GM12892 (cell line): ENCODE measurements at regions not wholly inside any gene's neighbourhood (a gene's known extent, or its start where the extent isn't known, plus 50 kb on each side); places are given as distances from the start of the nearest gene placed in this dataset.

Experiments used
- POLR2A ChIP-seq: IDR thresholded peaks from 2 replicates; pipeline ENCODE4 v1.6.1; 2011; ENCODE audit warnings: low read depth, low read length, control low read depth
- POLR2AphosphoS5 ChIP-seq: IDR thresholded peaks from 2 replicates; pipeline ENCODE4 v1.6.1; 2011; ENCODE audit warnings: low read depth, low read length, control low read depth
- TAF1 ChIP-seq: IDR thresholded peaks from 2 replicates; pipeline ENCODE4 v1.6.1; 2011; ENCODE audit warnings: low read depth, mild to moderate bottlenecking, control low read depth, low read length, borderline replicate concordance

- TF ChIP-seq POLR2A (no peak), POLR2AphosphoS5 (no peak), TAF1 (no peak)
Measured at GRCh38 chr12:113689047-113689610, 217.5 kb upstream of the LHX5 start.
